NT2/D1 (cell line): ENCODE measurements at regions not wholly inside any gene's neighbourhood (a gene's known extent, or its start where the extent isn't known, plus 50 kb on each side); places are given as distances from the start of the nearest gene placed in this dataset.

ENCODE experiments used
- DNase-seq: peaks from one replicate; pipeline ENCODE4 v3.0.0-alpha.2; 2011; ENCODE audit warnings: low read depth, low spot score
- H3K27me3 ChIP-seq: 2 replicates; pipeline ENCODE4 v1.6.0; 2011; ENCODE audit warnings: mild to moderate bottlenecking; ENCODE audit not compliant: insufficient read length, insufficient read depth
- H3K36me3 ChIP-seq: 2 replicates; pipeline ENCODE4 v1.6.1; 2011; ENCODE audit warnings: mild to moderate bottlenecking, low read length, mixed read lengths; ENCODE audit not compliant: insufficient read depth, insufficient read length
- H3K4me1 ChIP-seq: 2 replicates; pipeline ENCODE4 v1.5.1; 2011; ENCODE audit not compliant: insufficient read depth, insufficient read length
- H3K4me3 ChIP-seq: 2 replicates; pipeline ENCODE4 v1.5.1; 2011; ENCODE audit warnings: low read depth; ENCODE audit not compliant: insufficient read length
- H3K9ac ChIP-seq: 2 replicates; pipeline ENCODE4 v1.6.0; 2011; ENCODE audit warnings: low read depth; ENCODE audit not compliant: insufficient read length
- H3K9me3 ChIP-seq: 2 replicates; pipeline ENCODE4 v1.5.1; 2011; ENCODE audit warnings: mild to moderate bottlenecking, low read length; ENCODE audit not compliant: insufficient read depth
- SUZ12 ChIP-seq: IDR thresholded peaks from 2 replicates; pipeline ENCODE4 v1.6.1; 2011; ENCODE audit not compliant: insufficient read length, insufficient read depth; ENCODE audit errors: extremely low read depth
- YY1 ChIP-seq: IDR thresholded peaks from 2 replicates; pipeline ENCODE4 v1.6.1; 2011; ENCODE audit not compliant: insufficient read length, insufficient read depth
- ZNF274 ChIP-seq: IDR thresholded peaks from 2 replicates; pipeline ENCODE4 v1.6.1; 2011; ENCODE audit warnings: mild to moderate bottlenecking, low read depth, low read length

DNA sequence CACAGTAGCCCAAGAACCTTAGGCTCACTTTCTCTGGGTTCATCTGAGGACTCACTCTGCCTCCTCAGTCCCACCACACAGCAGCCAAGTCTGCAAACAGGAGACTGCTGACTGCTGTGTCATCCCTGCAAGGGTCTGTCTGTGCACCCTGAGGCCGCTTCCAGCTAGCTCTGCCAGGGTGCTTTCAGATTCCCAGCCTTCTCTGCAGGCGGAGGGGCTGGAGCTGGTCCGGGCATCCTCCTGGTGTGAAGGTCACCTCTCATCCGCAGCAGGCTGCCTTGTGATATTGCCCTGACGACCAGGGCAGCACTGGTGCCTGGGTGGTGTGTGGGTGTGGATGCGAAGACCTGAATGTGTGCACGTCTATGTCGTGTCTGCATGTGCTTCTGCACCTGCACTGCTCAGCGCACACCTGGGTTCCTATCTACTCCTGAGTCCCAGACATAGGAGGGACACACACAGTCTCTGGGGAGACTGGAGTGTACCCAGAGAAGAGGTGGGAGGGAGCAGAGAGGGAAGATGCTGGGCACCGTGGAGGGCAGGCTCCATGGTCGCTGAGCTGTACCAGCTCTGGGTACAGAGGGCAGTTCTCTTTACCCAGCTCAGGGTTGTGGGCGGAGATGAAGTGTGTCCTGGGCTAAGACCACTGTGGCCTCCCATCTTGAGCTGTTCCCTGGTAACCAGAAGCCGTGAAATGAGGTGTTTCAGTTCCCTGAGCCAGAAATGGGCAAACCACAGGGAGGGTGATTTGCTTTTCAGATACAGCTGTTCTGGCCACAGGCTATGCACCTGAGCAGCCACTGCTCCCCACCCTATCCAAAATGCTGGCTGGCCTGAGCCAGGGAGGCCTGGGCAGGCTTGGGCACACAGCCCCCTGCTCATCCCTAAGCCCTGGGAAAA is 160.9 kb upstream of the CSF3R start:
- no peak for DNase-seq
- Histone ChIP-seq H3K9ac (no peak overlapping the region), H3K4me1 (peaks cover 19% of the 10 kb centered on the region), H3K27me3 (no peaks in the 10 kb centered on the region), H3K36me3 (no peaks in the 10 kb centered on the region), H3K9me3 (no peaks in the 10 kb centered on the region), H3K4me3 (no peak overlapping the region)
- TF ChIP-seq YY1 (no peak), SUZ12 (no peak), ZNF274 (no peak)

DNA sequence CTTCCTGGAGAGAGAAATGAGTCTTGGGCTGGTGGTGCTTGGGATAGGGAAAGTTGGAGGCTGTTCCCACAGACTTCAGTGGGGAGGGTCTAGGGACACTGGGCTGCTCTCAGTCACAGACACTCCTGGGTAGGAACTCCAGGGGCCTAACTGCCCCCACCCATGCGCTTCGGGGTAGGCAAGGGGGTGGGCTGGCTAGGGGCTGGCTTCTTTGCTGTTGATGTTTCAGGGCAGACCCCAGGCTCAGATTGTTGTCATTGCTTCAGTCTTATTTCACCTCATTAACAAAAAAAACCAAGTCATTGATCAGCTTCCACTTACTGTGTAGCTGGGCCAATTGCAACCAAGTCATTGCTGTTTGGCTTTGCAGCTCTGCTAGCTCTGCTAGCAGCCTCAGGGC is 160.1 kb upstream of the CSF3R start:
- no peak for TF ChIP-seq SUZ12
- no peak for TF ChIP-seq YY1
- no peak for TF ChIP-seq ZNF274
- no peaks in the 10 kb centered on the region for H3K36me3 ChIP-seq
- no peak overlapping the region for H3K9ac ChIP-seq
- no peak overlapping the region for H3K4me3 ChIP-seq
- H3K4me1 ChIP-seq: peaks cover 19% of the 10 kb centered on the region
- no peaks in the 10 kb centered on the region for H3K27me3 ChIP-seq
- DNase-seq: no peak
- H3K9me3 ChIP-seq: no peaks in the 10 kb centered on the region

DNA sequence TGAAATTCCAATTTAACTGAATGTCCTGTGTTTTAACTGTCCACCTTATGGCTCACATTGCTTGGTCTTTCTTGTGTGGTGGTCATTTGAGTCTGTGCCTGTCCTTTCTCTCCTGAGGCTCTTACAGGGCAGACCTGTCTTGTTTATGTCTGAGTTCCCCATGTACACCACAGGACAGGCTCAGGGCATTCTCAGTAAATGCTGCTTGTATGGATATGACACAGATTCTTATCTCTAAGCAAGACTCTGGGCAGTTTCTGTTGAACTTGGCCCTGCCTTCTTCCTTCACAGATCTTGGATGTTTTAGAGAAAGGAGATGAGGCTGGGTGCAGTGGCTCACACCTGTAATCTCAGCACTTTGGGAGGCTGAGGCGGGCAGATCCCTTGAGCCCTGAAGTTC is 159.1 kb upstream of the CSF3R start:
- no peak for DNase-seq
- TF ChIP-seq YY1 (no peak), ZNF274 (no peak), SUZ12 (no peak)
- no peaks in the 10 kb centered on the region for H3K9me3 ChIP-seq
- peaks cover 11% of the 10 kb centered on the region for H3K4me1 ChIP-seq
- H3K27me3 ChIP-seq: no peaks in the 10 kb centered on the region
- H3K9ac ChIP-seq: no peak overlapping the region
- no peaks in the 10 kb centered on the region for H3K36me3 ChIP-seq
- H3K4me3 ChIP-seq: no peak overlapping the region

DNA sequence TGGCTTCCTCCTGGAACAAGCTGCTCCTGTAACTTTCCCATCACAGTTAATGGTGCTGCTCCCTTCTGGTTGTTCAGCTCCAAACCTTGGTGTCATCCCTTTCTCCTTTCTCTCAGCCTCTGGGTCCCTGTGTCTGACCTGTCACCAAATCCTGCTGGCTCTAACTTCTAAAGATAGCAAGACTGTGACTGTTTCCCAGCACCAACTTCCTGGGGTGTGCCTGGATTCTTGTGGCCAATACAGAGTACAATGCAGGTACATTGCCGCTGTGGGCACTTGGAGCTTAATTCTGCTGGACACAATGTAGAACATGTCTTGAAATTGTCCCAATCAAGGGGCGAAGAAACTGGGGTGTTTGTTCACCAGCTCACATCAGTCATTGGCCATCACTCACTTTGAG is 156.7 kb upstream of the CSF3R start:
- no peak for TF ChIP-seq SUZ12
- no peak for TF ChIP-seq ZNF274
- Histone ChIP-seq H3K36me3 (no peaks in the 10 kb centered on the region), H3K4me3 (no peak overlapping the region)

DNA sequence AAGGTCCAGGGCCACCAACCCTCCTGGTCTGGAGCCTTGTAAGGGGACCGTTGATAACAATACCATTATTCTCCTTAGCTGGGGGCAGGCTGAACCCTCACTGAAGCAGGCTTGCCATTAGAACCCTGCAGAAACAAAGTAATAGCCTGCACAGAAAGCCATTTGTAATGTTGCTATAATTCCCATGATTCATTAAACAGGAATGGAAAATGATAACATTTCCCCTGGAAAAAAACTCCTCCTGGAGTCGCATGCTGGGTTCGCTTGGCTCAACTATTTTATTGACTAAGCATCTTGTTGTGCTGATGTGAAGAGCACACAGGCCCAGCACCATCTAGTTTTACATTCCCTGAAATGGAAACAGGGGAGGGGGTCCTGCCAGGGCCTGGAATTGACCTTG is 155.6 kb upstream of the CSF3R start:
- Histone ChIP-seq H3K4me3 (no peak overlapping the region), H3K36me3 (no peaks in the 10 kb centered on the region), H3K9ac (no peak overlapping the region), H3K4me1 (no peaks in the 10 kb centered on the region), H3K9me3 (no peaks in the 10 kb centered on the region), H3K27me3 (no peaks in the 10 kb centered on the region)
- no peak for DNase-seq
- TF ChIP-seq SUZ12: no peak
- no peak for TF ChIP-seq ZNF274
- no peak for TF ChIP-seq YY1

More for the DNA sequence above, 156.7 kb upstream of the CSF3R start:
- H3K4me1 ChIP-seq: peaks cover 5% of the 10 kb centered on the region
- no peaks in the 10 kb centered on the region for H3K27me3 ChIP-seq
- H3K9me3 ChIP-seq: no peaks in the 10 kb centered on the region
- H3K9ac ChIP-seq: no peak overlapping the region
- no peak for DNase-seq

DNA sequence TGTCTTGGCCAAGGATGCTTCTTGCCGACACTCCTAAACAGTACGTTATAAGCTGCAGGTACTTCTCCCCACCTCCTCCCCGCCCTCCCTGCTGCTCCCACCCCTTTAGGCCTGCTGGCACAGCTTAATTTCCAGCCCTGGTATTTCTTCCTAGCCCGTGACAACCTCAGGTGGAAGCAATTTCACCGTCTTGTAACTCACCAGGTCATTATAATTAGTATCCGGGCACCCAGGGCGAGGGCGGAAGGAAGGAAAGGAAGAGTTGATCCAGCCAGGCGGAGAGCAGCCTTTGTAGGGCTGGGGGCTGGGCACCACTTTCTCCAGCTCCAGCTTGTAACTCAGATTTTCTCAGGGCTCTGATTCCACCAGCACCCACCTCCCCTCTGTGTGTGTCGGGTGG is 153.5 kb upstream of the CSF3R start:
- Histone ChIP-seq H3K9me3 (no peaks in the 10 kb centered on the region), H3K4me1 (no peaks in the 10 kb centered on the region), H3K36me3 (no peaks in the 10 kb centered on the region), H3K9ac (no peak overlapping the region), H3K27me3 (no peaks in the 10 kb centered on the region), H3K4me3 (no peak overlapping the region)
- no peak for DNase-seq
- TF ChIP-seq YY1 (no peak), ZNF274 (no peak), SUZ12 (no peak)

DNA sequence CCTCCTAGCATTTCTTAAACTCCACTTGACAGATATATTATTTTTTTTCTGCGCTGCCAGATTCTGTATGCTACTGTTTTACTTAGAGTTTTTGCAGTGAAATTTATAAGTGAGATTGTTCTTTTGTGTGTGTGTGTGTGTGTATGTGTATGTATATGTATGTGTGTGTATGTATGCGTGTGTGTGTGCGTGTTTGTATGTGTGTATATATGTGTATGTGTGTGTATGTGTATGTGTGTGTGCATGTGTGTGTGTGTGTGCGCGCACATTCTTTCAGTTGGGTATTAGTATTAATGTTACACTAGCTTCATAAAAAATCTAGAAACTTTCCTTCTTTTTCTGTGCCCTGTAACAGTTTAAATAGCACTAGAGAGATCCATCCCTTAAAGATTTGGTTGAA is 152.6 kb upstream of the CSF3R start:
- DNase-seq: no peak
- Histone ChIP-seq H3K4me3 (no peak overlapping the region), H3K27me3 (no peaks in the 10 kb centered on the region), H3K9ac (no peak overlapping the region), H3K9me3 (no peaks in the 10 kb centered on the region), H3K36me3 (no peaks in the 10 kb centered on the region), H3K4me1 (no peaks in the 10 kb centered on the region)
- TF ChIP-seq YY1 (no peak), ZNF274 (no peak), SUZ12 (no peak)
